HCEC 1CT (cell line): ENCODE measurements at regions not wholly inside any gene's neighbourhood (a gene's known extent, or its start where the extent isn't known, plus 50 kb on each side); places are given as distances from the start of the nearest gene placed in this dataset.

Experiments used
- DNase-seq: peaks from one replicate; pipeline ENCODE4 v3.0.0-alpha.2; 2017

GRCh38 chr1:229984310-229984991 is 82.6 kb upstream of the GALNT2 start:
- no peak for DNase-seq

- DNase-seq: no peak
These were observed 81.9 kb upstream of the GALNT2 start for GRCh38 chr1:229984992-229985612.

GRCh38 chr1:229985613-229986010 is 81.4 kb upstream of the GALNT2 start:
- DNase-seq: no peak

GRCh38 chr1:229986737-229987337 is 80.2 kb upstream of the GALNT2 start:
- DNase-seq: no peak

GRCh38 chr1:229987953-229988352 is 79.1 kb upstream of the GALNT2 start:
- DNase-seq: no peak

GRCh38 chr1:229988534-229988933 is 78.5 kb upstream of the GALNT2 start:
- DNase-seq: no peak

GRCh38 chr1:229989591-229990248 is 77.3 kb upstream of the GALNT2 start:
- no peak for DNase-seq

- no peak for DNase-seq
These were observed 76.7 kb upstream of the GALNT2 start for GRCh38 chr1:229990326-229990725.

GRCh38 chr1:229991104-229991513 is 75.9 kb upstream of the GALNT2 start:
- no peak for DNase-seq

GRCh38 chr1:229991724-229992333 is 75.2 kb upstream of the GALNT2 start:
- DNase-seq: no peak

- no peak for DNase-seq
These were observed 74.0 kb upstream of the GALNT2 start for GRCh38 chr1:229993060-229993459.

GRCh38 chr1:229993894-229994293 is 73.1 kb upstream of the GALNT2 start:
- no peak for DNase-seq

GRCh38 chr1:229999004-229999670 is 67.9 kb upstream of the GALNT2 start:
- DNase-seq: no peak

GRCh38 chr1:230000493-230001184 is 66.4 kb upstream of the GALNT2 start:
- no peak for DNase-seq

- DNase-seq: no peak
These were observed 64.8 kb upstream of the GALNT2 start for GRCh38 chr1:230002164-230002803.

- DNase-seq: no peak
These were observed 63.6 kb upstream of the GALNT2 start for GRCh38 chr1:230003409-230003808.

- no peak for DNase-seq
These were observed 62.0 kb upstream of the GALNT2 start for GRCh38 chr1:230005040-230005439.

GRCh38 chr1:230008721-230009120 is 58.3 kb upstream of the GALNT2 start:
- DNase-seq: no peak

GRCh38 chr1:230009611-230010313 is 57.3 kb upstream of the GALNT2 start:
- no peak for DNase-seq

- no peak for DNase-seq
These were observed 56.3 kb upstream of the GALNT2 start for GRCh38 chr1:230010603-230011332.
